ENCODE measurements at regions not wholly inside any gene's neighbourhood (a gene's known extent, or its start where the extent isn't known, plus 50 kb on each side); places are given as distances from the start of the nearest gene placed in this dataset.
A peak's percentile ranks its signal among the peaks of the same experiment; 100 is the strongest.

DNA sequence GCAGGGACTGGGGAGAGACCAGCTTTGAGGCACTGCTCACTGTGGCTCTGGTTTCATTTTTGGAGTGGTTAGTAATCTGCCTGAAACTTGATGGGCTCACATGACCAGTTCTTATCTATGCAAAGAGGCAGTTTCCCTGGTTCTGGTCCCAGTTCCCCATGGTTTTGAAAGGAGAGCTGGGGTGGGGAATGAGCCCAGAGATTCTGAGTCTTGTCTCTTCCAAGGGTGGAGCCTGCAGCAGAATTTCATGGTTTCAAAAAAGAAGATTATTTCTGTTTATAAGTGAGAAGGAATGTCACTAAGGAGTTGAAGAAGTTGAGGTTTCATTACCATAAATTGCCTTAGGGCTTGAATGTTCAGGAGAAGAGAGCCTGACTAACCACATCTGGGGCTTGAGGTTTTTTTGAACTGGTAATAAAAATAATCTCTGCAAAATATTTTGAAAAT, 190.2 kb upstream of the HABP2 start:
- no peak for DNase-seq (ENCODE audit: low read depth in 2 of 2)

DNA sequence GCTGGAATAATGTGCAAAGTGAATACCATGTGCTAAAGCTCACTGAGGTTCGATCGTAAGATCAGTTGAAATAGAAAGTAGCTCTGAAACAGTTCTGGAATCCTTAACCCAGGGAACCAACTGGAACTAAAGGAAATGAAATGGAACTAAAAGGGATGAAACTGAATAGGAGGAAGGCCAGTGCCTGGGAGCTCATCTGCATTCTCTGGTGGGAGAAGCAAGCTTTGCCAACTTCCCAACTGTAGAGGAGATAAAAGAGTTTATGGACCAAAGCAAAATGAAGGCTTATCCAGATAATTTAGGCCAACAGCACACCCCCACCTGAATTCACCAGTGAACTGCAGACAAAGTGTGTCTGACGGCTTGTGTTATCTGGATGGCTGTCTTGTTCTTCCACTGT, 188.6 kb upstream of the HABP2 start:
- no peak for DNase-seq (ENCODE audit: low read depth in 2 of 2)

- no peak for DNase-seq (ENCODE audit: low read depth in 2 of 2)
These were observed 184.0 kb upstream of the HABP2 start for GRCh38 chr10:113368666-113369364.

GRCh38 chr10:113369365-113369694, 183.5 kb upstream of the HABP2 start:
- no peak for DNase-seq (ENCODE audit: low read depth in 2 of 2)

DNA sequence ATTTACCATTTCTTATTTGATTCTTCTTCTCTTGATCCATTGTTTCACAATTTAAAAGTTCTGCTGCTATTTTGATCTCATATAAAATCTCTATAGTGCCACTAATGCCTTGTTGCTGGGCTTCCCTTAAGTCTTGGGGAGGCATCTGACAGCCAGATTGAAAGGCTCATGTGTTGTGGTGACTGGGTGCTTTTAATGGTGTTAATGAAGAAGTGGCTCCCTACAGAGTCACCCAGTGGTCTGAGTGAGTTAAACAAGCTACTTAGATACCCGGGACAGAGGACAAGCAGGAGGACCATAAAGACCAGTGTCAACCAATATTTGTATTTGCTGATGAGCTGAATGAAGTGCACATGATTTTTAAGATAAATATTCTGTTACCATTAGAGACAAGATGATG, 176.4 kb upstream of the HABP2 start:
- no peak for DNase-seq (ENCODE audit: low read depth in 2 of 2)

- DNase-seq (ENCODE audit: low read depth in 2 of 2) = no peak
These were observed 173.8 kb upstream of the HABP2 start for GRCh38 chr10:113379091-113379490.

GRCh38 chr10:113381416-113381815, 171.4 kb upstream of the HABP2 start:
- DNase-seq (ENCODE audit: low read depth in 2 of 2) = no peak

GRCh38 chr10:113381981-113382509, 170.8 kb upstream of the HABP2 start:
- DNase-seq (ENCODE audit: low read depth in 2 of 2) = peak in 1 of 2 donors; percentile 6

GRCh38 chr10:113382691-113383090, 170.2 kb upstream of the HABP2 start:
- no peak for DNase-seq (ENCODE audit: low read depth in 2 of 2)

DNA sequence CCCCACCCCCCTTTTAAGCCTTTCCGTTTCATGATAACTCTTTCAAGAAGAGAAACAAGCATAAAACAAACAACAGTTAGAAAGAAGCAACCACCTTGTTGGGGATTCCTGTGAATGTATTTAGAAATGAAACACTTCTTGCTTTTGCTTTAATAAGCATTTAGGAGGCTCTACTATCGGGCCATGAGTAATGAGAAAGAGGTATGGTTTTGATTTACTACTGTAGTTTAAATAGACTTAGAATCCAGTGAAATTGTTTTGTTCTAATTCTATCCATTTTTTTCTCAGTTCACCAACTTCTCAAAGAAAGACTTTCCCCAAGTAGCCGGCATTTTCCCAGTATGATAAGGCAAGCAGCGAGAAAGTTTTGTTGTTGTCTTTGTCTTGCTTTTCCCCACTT, 168.7 kb upstream of the HABP2 start:
- DNase-seq (ENCODE audit: low read depth in 2 of 2) = no peak

GRCh38 chr10:113385021-113385999, 167.5 kb upstream of the HABP2 start:
- peak; percentile 10 to 24 for DNase-seq (ENCODE audit: low read depth in 2 of 2)

DNA sequence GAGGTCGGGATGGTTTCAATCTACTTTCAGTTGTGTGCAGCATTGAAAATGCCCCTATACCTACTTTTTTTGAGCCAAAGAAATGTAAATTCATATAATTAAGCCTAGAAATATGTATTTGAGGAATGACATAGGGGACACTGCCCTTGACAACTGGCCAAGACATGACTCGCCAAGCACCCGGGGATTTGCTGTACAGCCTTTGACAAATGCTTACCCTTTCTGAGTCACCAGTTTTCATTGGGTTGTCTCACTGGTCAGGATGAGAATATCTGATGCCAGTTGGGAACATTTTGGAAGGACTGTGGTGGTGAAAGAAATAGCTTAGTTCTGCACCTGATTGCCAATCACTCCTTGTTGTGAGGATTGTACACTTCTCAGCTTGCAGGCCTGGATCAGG, 166.8 kb upstream of the HABP2 start:
- DNase-seq (ENCODE audit: low read depth in 2 of 2) = no peak

DNA sequence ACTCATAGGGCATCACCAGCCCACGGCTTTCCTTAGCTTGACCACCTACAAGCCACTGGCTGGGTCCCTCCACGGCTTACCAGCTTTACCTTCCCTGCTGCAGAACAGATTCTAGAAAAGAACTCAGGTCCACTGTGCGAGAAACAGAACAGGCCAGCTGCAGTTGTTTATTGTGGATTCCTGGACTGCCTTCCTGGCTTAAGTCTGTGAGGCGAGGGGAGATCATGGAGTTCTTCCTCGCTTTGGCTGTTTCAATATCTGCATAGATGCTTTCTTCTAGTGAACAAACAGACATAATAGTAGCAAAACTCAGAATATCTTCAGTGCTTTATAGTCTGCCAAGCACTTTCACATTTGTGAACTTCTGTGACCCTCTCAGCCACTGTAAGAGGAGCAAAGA, 162.9 kb upstream of the HABP2 start:
- no peak for DNase-seq (ENCODE audit: low read depth in 2 of 2)

DNA sequence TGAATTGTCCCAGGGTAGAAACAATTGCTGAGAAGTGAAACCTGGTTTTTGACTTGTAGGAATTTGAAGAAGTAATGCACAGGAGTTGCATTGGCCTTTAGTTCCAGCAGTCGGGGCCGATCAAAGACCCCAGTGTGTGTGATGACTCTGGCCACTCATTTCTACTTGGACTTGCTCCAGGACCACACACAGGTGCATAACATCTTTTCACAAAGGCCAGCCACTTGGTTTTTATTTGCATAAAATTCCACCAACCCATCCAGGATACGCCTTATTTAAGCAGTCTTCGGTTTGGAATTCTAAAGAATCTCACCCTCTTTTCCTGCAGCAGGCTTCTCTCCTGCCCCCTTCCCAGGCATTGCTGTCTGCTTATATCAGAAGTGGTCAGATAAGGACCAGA, 162.0 kb upstream of the HABP2 start:
- DNase-seq (ENCODE audit: low read depth in 2 of 2) = no peak

- no peak for DNase-seq (ENCODE audit: low read depth in 2 of 2)
These were observed 155.8 kb upstream of the HABP2 start for GRCh38 chr10:113397047-113397446.

DNA sequence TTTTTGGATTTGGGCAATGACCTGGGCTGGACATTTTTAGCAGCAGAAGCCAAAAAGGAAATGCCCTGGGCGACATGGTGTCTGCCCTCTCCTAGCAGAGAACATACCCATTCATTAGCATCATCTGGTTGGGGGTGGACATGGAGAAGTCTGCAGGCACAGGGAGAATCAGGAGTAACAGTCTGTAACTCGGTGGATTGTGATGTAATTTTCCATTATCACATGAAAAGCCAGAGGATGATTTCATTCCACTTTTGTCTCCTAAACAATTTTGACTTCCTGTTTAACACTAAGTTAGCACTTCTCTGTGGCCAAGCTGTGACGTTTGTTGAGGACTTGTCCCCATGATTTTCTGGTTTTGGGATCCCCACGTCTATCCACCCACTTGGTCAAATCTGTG, 153.8 kb upstream of the HABP2 start:
- DNase-seq (ENCODE audit: low read depth in 2 of 2) = no peak

DNA sequence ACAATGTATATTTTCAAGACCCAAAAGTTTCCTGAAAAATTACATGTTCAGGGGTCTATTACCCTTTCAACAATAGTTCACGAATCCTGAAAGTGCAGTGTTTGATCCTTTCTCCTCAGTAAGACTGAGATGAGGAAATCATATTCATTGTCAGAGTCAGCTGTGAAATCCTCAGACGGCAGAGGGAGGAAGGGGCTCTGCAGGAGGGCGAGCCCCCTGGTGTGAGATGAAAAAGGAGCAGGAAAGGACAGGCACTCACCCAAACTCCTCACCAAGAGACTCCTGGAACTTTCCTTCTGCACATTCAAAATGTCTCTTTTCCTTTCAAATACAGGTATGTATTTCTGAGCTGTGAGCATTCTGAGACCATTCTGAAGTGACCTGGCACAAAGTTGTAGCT, 150.3 kb upstream of the HABP2 start:
- DNase-seq (ENCODE audit: low read depth in 2 of 2) = no peak

GRCh38 chr10:113407218-113407617, 145.6 kb upstream of the HABP2 start:
- DNase-seq (ENCODE audit: low read depth in 2 of 2) = no peak

DNA sequence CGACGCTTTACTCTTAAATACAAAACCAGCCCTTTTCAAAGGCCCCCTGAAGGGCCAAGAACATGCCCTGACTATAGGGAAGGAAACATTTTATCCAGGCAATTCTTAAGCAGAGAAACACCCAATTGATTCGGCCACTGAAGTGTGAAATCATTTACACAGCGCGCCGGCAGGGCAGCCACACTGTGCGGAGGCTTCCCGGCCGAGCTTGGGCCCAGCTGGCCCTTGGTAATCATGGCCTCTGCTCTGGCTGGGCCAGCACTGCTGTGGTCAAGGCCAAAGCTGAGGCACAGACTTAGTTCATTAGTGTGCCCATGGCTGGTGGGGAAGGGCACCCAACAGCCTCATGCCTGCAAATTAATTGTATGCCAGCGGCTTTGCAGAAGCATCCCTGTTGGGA, 143.7 kb upstream of the HABP2 start:
- no peak for DNase-seq (ENCODE audit: low read depth in 2 of 2)

DNA sequence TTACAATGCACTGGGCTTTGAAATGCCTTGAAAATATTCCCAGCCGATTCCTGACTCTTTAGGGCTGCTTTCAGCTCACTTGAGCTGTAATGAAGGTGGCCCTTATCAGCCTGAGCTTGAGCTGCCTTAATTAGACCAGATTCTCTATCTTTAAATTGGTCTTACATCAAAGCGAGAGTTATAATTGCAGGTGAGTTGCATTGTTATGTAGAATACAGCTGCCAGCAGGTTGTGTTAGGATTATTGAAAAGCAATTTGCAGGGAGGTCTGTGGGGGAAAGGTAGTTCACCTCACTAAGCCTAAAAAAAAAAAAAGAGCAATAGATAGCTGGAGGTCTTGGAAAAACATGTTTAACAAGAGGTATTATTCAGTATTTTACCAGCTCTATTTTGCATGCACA, 142.2 kb upstream of the HABP2 start:
- no peak for DNase-seq (ENCODE audit: low read depth in 2 of 2)

DNA sequence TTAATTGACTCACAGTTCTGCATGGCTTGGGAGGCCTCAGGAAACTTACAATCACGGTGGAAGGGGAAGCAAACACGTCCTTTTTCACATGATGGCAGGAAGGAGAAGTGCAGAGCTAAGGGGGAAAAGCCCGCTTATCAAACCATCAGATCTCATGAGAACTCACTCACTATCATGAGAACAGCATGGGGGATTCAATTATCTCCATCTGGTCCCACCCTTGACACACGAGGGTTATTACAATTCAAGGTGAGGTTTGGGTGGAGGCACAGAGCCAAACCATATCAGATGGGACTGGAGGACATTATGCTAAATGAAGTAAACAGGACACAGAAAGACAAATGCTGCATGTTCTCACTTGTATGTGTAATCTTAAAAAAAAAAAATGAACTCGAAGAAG, 141.4 kb upstream of the HABP2 start:
- no peak for DNase-seq (ENCODE audit: low read depth in 2 of 2)

GRCh38 chr10:113412161-113412560, 140.7 kb upstream of the HABP2 start:
- no peak for DNase-seq (ENCODE audit: low read depth in 2 of 2)

DNA sequence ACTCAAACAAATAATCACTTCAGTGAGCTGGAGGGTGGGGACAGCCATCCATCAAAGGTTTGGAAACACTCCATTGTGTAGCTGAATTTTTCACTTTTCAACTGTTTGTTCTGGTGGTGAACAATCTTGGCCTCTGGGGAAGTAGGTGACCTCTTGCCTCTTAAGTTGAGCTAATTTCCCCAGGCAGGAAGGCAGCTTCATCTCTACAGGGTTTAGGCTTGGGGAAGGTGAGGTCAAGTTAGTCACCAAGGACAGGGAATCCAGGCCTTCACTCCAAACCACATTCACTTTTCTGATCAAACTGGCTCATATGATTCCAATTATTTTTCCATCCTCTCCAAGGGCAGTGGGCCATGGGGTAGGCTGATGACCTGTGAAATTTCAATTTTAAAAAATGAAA, 138.3 kb upstream of the HABP2 start:
- no peak for DNase-seq (ENCODE audit: low read depth in 2 of 2)
